Hematopoietic multipotent progenitor cell treated with erythropoietin and hydrocortisone succinate and interleukin-3 and kit ligand, for 8 days (in vitro differentiated cells): ENCODE measurements at regions not wholly inside any gene's neighbourhood (a gene's known extent, or its start where the extent isn't known, plus 50 kb on each side); places are given as distances from the start of the nearest gene placed in this dataset.

Experiments used
- DNase-seq: peaks from one replicate; pipeline ENCODE4 v3.0.0-alpha.2; 2015

DNA sequence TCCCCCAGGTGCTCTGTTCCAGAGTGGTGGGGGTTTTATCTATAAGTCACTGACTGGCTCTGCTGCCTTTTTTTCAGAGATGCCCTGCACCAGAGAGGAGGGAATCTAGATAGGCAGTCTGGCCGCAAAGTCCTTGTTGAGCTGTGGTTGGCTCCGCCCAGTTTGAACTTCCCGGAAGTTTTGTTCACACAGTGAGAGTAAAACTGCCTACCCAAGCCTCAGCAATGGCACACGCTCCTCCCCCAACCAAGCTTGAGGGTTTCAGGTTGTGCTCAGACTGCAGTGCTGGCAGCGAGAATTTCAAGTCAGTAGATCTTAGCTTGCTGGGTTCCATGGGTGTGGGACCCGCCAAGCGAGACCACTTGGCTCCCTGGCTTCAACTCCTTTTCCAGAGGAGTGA, 1428.6 kb downstream of the MAT2B start:
- DNase-seq: no peak

DNA sequence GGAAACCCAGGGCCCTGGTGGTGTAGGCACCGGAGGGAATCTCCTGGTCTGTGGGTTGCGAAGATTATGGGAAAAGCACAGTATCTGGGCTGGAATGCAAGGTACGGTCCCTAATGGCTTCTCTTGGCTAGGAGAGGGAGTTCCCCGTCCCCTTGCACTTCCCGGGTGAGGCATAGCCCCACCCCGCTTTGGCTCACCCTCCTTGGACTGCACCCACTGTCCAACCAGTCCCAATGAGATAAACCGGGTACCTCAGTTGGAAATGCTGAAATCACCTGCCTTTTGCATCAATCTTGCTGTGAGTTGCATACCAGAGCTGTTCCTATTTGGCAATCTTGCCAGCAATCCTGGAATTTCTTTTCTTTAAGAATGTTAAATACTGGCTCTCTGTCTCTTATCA, 1429.1 kb downstream of the MAT2B start:
- DNase-seq: no peak

DNA sequence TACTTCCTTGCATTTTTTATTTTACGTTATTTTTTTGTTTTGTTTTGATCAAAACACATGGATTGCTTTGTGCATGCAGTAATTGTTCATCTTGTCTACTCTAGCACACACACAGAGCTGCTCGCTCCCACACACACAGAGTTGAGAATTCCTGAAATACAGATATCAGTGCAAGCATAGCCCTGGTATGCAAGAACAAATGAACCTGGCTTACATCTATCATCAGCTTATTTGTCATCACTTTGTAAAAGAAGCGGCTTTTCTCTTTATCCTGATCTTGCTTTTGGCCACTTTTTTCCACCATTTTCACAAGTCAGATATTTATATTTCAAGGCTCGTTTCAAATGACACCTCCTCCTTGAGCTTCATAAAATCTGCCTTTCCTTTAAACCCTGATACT, 1435.7 kb downstream of the MAT2B start:
- no peak for DNase-seq

DNA sequence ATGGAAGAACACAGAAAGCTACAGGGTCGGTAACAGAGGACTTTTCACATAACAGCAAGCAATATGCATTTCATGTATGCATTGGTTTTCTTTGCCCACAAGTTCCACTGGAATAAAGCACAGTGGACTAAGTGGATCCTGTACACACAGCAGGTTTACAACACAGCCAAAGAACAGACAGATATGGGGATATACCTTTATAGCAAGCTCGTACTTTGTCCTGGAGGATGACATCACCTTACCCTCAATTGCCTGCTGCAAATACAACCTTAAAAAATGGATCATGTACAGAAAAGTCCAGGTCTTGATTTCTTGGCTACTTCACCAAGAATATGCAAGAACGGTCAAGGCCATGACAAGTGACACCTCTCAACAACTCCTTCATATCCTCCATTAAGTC, 1445.5 kb downstream of the MAT2B start:
- DNase-seq: no peak

DNA sequence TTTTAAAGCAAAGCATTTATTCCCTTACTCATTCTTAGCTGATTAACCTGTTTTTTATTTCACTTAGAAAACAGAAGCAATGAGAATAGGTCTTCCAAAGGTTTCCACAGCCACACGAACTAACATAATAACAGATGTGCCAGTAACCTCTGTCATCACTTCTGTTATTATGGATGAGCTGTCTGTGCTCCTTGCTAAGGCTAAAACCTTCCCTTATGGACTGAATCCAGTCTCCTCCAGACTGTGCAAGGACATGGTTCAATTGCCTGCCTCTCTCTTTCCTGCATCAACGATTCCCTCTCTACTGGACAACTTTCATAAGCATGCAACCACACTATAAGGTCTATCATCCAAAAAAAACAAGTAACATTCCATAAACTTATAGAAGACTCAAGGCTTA, 1446.2 kb downstream of the MAT2B start:
- DNase-seq: no peak

DNA sequence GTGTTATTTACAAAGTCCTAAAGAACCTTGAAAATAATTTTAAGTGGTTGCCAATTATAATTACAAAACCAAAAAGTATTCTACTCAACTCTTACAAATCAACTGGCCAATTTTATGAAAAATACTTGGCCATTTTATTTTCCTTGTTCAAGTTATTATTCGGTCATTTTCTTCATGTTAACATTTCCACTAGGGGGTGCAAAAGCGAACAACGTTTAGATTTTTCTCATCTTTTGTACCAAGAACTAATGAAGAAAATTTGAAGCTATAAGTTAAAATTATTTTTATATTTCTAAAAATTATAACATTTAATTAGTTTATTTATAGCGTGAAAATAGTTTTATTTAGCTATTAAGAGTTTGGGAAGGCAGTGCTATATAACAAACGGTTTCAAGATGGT, 1453.3 kb downstream of the MAT2B start:
- peak; percentile 32 for DNase-seq

DNA sequence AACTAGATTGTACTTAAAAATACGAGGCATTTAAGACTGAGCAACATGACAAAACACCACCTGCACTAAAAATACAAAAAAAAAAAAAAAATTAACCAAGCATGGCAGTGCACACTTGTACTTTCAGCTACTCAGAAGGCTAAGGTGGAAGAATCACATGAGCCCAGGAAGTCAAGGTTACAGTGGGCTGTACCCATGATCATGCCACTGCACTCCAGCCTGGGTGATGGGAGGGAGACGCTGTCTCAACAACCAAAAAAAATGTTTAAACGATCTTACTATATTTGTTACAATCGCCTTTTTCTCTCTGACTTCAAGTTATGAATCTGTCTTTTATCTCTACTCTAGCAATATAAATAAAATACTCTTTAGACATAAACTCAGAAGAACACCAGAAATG, 1454.3 kb downstream of the MAT2B start:
- no peak for DNase-seq

DNA sequence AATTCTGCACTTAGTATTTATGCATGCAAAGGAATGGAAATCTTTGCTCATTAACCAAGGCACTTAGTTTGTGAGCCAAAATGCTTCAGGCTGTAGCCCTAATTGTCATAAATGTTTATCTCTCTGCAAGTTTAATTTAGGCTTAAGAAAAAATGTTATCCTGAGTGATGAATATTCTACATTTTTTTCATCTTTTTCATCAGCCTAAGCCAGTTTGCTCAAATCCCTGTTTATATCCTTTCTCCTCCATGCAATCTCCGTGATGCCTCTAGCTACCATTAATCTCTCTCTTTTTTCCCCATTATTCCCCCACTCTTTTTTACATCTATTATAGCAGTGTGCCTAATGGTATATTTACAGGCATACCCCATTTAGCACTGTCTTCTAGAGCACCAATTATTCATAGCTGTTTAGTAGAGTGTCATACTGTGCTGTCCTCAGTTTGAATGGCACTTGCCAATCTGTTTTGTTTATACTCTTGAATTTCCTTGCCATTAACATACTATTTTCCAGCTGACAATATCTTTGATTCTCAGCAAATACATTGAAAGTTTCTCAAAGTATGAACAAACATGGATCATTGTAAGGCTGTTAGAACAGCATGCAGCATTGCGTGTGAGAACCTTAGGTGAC, 1457.0 kb downstream of the MAT2B start:
- no peak for DNase-seq

DNA sequence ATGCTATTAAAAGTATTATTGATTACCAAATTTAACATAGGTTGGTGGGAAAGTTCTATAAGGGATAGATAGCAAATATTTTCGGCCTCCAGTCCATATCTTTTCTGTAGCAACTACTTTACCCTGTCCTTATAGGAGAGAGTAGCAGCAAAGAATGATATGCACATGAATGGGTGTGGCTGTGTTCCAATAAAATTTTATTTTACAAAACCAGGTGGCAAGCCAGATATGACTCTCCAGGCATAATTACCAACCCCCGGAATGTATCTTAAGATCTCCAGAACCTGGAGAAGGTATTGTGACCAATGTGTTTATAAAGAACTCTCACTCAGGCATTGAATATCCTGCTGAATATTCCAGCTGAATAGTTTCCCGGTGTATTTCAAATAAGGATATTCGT, 1461.2 kb downstream of the MAT2B start:
- DNase-seq: peak; percentile 72

DNA sequence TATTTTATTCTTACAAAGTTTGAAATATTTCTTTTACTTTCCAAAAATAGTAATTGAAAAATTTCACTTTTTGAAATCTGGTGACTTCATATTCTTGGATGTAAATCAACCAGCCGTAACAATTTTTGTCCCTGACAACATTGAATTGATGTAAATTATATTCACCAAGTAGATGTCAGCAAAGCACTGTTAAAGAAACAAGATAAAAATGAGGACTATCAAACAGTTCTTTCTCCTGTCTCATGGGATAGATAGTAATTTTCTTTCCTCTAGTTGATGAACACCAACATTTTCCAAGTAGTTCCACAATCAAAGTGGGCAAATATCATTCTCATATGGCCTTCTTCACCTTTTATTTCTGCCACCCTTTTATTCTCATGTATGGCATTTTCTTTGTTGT, 1461.9 kb downstream of the MAT2B start:
- peak; percentile 34 for DNase-seq

DNA sequence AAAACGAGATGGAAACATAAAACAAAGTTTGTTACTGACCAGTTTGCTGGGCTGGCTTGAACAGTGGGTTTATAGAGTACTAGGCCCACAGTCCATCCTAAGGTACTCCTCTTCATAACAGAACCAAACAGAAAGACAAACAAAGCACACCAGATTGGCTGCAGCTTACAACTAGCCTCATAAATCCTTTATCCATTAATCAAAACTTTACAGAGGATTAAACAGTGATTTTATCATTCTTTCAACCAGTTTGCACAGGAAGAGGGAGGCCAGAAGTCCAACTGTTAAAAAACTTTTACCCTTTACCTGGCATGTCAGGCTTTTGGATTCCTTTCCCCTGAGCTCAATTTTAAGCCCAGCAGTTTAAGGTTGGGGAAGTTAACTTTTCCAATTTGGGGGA, 1467.6 kb downstream of the MAT2B start:
- DNase-seq: no peak

DNA sequence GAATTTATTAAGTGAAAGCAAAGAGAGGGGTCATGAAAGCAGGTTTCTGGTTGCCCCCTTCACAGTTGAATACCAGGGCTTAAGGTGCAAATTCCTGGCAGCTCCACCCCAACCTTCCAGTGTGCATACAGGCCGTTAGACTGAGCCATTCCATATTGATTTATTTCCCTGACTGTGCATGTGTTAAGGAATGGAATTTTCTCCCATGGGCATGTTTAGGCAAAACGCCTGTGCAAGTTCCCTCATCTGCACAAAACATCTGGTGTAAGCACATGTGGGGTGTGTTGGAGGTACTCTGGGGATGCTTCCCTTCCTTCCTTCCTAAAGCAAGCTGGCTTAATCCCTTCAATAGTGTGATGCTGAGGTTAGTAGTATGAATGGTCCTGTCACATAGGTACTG, 1470.6 kb downstream of the MAT2B start:
- DNase-seq: no peak

DNA sequence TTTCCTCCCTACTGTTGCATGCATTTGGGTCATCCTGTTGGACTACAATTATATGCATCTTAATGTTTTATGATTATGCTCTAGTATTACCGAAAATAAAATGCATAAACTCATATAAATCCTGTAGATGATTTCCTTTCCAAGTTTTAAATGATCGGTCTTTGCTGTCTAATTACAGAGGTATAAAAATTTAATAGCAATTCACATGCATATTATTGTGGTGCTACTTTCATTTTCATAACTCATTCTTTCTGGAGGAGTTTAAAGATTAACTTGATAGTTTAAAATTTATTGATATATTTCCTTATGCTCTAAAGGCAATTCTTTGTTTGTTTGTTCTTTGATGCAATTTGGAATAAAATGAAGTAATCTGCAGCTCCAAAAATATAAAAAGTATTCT, 1475.1 kb downstream of the MAT2B start:
- no peak for DNase-seq

DNA sequence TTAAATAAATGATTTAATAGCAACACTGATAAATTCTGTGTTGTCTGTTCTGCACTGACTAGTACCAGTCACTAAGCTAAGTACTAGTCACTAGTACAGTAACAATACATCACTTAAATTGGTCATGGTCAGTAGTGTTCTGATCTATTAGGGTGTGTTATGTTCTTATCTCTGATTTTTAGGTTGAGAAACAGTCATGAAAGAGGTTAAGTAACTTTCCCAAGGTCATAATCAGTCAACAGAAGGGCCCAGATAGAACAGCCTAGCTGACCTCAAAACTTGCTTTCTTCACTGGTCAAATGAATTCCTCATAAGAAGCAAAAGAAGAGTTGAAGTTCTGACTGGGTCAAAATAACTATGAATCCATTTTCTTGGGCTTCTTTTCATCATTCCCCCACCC, 1492.7 kb downstream of the MAT2B start:
- DNase-seq: peak; percentile 14

DNA sequence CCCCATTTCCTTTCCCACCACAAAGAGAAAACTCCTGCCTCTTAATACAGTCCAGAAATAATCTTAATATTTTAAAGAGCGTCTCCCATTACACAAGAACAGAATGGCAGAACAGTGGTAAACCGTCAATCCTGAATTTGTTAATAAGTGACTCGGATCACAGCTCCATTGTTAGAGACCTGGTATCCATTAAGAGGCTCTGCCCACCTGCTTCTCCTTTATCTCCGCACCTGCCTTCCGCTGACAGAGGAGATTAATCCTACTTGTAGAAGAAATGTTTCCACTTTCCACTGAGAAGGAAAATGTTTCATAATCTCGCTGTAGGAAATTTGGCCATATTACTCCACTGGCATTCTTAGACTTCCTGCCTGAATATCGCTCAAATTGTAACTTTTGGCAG, 1493.2 kb downstream of the MAT2B start:
- DNase-seq: no peak

DNA sequence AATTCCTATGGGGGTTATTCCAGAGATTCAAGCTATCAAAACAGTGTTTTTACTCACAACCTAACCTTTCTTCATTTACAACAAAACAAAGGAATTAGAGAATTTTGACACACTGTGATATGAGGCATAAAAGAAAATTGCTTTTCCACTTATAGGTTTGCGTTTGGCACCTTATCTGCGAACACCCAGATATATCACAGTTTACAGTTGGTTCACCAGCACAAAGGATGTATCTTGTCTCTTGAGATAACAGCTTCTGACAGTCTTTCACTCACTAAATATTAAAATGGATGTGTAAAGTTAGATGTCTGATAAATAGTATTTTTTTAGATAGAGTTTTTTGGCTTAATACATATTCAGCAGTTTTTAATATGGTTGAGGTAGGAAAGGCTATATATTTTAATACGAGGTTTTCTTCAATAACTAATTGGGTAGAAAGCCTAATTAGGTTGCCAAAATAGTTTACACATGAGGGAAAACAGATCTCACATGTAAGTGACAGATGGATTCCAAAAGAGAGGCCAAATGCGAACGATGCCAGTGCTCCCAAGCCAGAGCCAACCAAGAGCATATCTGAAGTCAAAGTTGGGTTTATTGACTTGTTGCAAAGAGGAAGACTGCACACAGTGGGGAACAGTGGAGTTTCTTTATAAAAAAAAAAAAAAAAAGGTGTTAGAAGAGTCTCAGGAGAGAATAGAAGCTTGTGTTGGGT, 1495.2 kb downstream of the MAT2B start:
- peak; percentile 92 for DNase-seq

DNA sequence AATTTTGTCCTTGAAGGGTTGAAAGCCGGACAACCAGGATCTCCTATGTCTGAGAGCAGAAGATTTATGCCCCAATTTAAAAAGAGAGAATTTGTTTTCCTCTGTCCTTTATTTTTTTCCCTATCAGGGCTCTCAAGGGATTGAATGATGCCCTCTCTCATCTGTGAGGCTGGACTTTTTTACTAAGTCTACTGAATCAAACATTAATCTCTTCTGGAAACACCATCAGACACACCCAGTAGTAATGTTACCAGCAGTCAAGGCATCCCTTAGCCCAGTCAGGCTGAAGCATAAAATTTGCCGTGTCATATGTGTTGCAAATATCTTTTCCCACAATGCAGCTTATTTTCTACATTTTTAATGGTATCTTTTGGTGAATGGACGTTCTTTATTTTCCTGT, 1497.9 kb downstream of the MAT2B start:
- DNase-seq: peak; percentile 37

DNA sequence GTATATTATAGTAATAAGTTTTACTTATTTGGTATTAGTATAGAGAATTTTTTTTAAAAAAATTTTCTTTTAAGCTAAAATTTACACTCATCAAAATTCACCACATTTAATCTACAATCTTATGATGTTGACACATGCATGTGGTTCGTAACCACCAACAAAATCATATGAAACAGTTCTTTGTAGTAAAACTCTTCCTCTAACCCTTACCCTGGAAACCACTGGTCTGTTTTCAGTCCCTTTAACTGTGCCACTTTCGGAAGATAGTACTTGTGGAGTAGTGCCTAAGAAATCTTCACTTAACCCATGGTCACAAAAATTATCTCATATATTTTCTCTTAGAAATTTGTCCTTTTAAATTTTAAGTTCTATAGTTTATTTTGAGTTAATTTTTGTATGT, 1498.8 kb downstream of the MAT2B start:
- peak; percentile 20 for DNase-seq

DNA sequence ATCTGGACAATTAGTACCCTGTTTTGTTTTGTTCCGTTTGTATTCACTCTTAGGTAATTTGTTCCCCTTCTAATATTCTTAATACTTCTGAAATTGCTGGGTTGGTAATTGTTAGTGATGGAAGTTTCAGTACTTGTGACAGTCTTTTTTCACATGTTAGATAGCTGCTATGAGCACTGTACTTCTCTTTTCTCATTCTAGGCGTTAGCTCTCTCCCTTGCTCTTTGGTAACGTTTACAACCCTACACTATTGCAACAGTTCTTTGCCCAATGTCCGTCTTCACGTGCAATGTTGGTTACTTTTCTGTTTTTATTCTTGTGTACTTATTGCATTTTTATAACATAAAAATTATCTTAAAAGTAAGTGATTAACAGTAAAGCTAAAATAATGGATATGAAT, 1509.0 kb downstream of the MAT2B start:
- DNase-seq: no peak

DNA sequence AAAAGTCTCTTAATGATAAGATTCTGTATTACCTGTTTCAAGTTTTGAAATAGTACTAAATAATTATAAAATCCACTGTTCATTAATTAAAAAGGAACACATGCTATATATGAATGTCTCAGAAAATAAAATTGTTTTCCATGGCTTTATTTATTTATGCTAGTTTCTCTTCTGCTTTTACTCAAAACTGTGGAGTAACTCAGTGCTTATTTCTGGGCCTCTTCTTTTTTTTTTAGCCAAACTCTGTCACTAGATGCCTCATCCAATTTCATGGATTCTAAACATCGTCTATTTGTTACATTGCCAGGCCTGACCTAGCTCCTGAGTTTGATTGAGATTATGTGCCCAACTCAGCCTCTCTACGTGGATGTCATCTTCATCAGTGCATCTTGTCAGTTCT, 1509.7 kb downstream of the MAT2B start:
- DNase-seq: no peak

DNA sequence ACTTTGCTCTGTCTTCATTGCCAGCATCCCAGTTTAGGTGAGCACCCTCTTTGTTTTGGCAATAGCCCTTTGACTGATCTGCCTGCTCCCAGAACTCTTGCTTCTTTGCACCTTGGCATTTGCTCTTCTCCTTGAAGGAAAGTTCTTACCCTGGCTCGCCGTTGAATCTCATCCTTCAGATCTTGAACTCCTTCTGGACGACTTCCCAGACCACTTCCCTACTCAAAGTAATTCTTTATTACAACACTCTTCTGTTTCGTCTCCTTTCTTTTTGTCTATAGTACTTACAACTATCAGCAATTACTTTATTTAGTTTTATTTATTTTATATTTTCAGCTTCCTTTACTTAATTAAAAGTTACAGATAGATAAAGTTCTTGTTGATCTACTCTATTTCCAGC, 1510.1 kb downstream of the MAT2B start:
- no peak for DNase-seq

DNA sequence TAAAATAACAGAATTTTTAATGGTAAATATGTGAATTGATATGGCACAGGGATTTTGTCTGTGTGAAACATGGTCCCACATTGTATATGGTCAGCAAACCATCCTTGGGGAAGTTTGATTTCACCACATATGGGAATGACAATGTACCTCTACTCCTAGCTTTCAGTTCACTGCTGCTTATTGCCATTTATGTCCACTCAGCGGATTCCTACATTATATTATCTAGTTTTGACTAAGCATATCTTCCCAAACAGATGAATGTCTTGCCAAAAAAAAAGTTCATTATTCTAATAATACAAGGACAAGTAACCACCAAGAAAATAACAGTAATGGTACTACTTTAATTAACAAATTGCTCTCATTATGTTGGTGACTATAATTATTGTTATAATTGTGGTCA, 1521.6 kb downstream of the MAT2B start:
- DNase-seq: no peak

DNA sequence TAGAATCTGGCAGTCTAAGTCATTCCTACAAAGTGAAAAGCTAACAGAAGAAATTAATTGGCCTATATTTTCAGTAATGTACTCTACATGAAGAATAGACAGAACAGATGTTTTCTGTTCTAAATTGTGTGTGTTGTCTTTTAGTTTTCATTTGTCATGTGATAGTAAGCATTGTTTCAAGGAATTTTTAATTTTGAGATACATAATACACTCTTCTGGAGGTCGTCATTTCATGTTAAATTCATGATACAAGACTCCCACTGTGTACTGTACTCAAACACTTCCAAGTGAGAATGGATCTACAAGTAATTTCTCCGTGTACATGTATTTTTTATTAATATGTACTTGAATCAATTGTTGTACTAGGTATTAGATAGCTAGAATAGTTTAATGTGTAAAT, 1522.9 kb downstream of the MAT2B start:
- DNase-seq: no peak

DNA sequence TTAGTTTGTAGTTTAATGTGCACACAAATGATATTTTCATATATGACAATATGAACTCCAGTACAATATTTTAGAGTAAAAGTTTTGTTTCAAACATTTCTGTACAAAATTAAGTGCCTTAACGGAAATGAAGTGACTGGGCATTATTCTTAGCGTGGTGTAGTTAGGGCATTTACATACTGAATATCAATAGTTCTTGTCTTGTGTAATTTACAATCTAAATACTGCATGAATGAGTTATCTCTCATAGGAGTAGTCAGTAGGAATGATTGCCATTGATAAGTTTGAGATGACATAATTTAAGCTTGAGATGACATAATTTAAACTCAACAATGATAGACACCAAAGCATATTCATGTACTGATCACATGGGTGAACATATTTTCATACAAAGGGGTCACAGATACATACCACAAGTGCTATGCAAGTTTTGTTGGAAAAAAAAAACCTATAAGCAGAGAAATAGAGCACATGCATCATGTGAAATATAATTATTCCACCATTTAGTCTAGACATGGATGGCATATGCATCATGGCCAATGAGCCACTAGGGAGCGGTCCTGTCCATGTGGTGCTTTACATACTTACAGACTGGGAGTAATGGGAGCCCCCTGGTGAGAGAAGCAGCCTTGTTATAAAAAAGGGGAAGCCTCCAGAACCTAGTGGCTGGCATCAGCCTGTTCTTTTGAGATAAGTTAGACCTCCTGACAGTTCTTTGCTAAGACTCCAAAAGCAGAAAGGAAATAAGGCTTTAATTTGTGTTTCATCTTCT, 1523.9 kb downstream of the MAT2B start:
- peak; percentile 84 for DNase-seq
